Tibial nerve (tissue), 4 donors: ENCODE measurements at regions not wholly inside any gene's neighbourhood (a gene's known extent, or its start where the extent isn't known, plus 50 kb on each side); places are given as distances from the start of the nearest gene placed in this dataset.

Experiments used
- DNase-seq, 2 donors: peaks; one replicate each; pipeline ENCODE4 v3.0.0-alpha.2; 2019; ENCODE audit warnings: low spot score in 2 of 2
- H3K27ac ChIP-seq, 4 donors: fragments of 200-600 bp; sonication (generic) in 3 of 4; one replicate each; pipeline ENCODE4 v1.5.1; 2017 to 2019; ENCODE audit warnings: mild to moderate bottlenecking in 1 of 4
- H3K27me3 ChIP-seq, 2 donors: fragments of 200-600 bp; sonication (generic) in 1 of 2; one replicate each; pipeline versions ENCODE4 v1.5.1 to v1.6.0; 2017 to 2019
- H3K36me3 ChIP-seq, 3 donors: fragments of 200-600 bp; sonication (generic); one replicate each; pipeline ENCODE4 v1.5.1; 2018 to 2019
- H3K4me1 ChIP-seq, 4 donors: fragments of 200-600 bp; sonication (generic) in 3 of 4; one replicate each; pipeline ENCODE4 v1.5.1; 2017 to 2019
- H3K4me3 ChIP-seq, 4 donors: fragments of 200-600 bp; sonication (generic) in 3 of 4; one replicate each; pipeline ENCODE4 v1.5.1; 2017 to 2019; ENCODE audit warnings: mild to moderate bottlenecking in 1 of 4, moderate library complexity in 1 of 4
- H3K9me3 ChIP-seq, 4 donors: fragments of 200-600 bp; sonication (generic) in 3 of 4; one replicate each; pipeline ENCODE4 v1.5.1; 2017 to 2019
- EP300 ChIP-seq, 2 donors: sonication (generic); formaldehyde crosslinking; IDR thresholded peaks; one replicate each; pipeline ENCODE4 v1.6.1; 2017; ENCODE audit warnings: antibody characterized with exemption in 2 of 2, mild to moderate bottlenecking in 1 of 2
- POLR2A ChIP-seq, 2 donors: fragments of 450-650 bp; IDR thresholded peaks; one replicate each; pipeline ENCODE4 v1.6.1; 2017; ENCODE audit warnings: antibody characterized with exemption in 2 of 2, mild to moderate bottlenecking in 2 of 2, moderate library complexity in 2 of 2
- whole genome bisulfite sequencing, 2 donors: methylation state at CpG; one replicate each; pipeline ENCODE4 v1.1.5; 2018; 5-methylcytosine and 5-hydroxymethylcytosine counted together
- TF ChIP-seq, protein P1 (sequence below), 5 experiments: fragments of 200-600 bp in 3 of 5; fragments of 450-650 bp in 2 of 5; sonication (generic) in 3 of 5; IDR thresholded peaks; one replicate each; pipeline ENCODE4 v1.5.1; 2016 to 2019; ENCODE audit warnings: antibody characterized with exemption in 5 of 5, mild to moderate bottlenecking in 3 of 5, moderate library complexity in 2 of 5

DNA sequence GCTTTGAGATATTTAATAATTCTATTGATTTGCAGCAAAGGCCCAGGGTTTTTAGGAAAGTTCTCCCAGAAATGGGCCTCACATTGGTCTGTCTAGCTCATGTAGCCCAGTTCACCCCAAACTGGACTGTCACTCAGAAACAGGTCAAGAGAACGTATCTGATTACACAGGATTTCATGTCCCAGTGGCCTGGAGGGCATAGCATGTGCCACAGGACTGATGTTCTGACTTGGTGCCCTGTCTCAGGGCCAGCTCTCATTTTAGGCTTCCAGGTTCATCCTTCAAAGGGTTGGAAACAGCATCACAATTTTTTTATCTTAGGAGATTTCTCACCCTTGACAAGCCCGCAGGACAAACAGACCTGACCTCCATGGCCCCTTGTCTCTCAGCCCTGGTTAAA lies 398.4 kb upstream of the AZI2 start:
- H3K4me3 ChIP-seq = no peak overlapping the region
- WGBS, 2 donors = 88% methylated on average over 2 of the region's 2 CpGs
- TF ChIP-seq POLR2A (IDR thresholded peaks at IDR 0.05) (no peak), EP300 (IDR thresholded peaks at IDR 0.05) (no peak)
- TF ChIP-seq, protein P1, sequence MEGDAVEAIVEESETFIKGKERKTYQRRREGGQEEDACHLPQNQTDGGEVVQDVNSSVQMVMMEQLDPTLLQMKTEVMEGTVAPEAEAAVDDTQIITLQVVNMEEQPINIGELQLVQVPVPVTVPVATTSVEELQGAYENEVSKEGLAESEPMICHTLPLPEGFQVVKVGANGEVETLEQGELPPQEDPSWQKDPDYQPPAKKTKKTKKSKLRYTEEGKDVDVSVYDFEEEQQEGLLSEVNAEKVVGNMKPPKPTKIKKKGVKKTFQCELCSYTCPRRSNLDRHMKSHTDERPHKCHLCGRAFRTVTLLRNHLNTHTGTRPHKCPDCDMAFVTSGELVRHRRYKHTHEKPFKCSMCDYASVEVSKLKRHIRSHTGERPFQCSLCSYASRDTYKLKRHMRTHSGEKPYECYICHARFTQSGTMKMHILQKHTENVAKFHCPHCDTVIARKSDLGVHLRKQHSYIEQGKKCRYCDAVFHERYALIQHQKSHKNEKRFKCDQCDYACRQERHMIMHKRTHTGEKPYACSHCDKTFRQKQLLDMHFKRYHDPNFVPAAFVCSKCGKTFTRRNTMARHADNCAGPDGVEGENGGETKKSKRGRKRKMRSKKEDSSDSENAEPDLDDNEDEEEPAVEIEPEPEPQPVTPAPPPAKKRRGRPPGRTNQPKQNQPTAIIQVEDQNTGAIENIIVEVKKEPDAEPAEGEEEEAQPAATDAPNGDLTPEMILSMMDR (IDR thresholded peaks at IDR 0.05) = no peak
- no peak overlapping the region for H3K27ac ChIP-seq
- H3K36me3 ChIP-seq = no peaks in the 10 kb centered on the region
- H3K27me3 ChIP-seq = no peaks in the 10 kb centered on the region
- H3K9me3 ChIP-seq = peaks cover 0 to 22% (median 5%) of the 10 kb centered on the region in 4 donors
- H3K4me1 ChIP-seq = no peaks in the 10 kb centered on the region
- DNase-seq = no peak

DNA sequence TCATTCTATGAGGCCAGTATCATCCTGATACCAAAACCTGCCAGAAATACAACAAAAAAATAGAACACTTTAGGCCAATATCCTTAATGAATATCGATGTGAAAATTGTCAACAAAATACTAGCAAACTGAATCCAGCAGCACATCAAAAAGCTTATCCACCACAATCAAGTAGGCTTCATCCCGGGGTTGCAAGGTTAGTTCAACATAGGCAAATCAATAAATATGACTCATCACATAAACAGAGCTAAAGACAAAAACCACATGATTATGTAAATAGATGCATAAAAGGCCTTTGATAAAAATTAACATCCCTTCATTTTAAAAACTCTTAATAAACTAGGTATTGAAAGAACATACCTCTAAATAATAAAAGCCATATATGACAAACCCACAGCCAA lies 403.2 kb upstream of the AZI2 start:
- WGBS, 2 donors = 94 to 98% methylated on average over 2 of the region's 2 CpGs
- Histone ChIP-seq H3K27ac (no peak overlapping the region), H3K4me1 (no peaks in the 10 kb centered on the region), H3K4me3 (no peak overlapping the region), H3K27me3 (no peaks in the 10 kb centered on the region), H3K9me3 (peaks cover 0 to 22% (median 5%) of the 10 kb centered on the region in 4 donors), H3K36me3 (no peaks in the 10 kb centered on the region)
- no peak for DNase-seq
- no peak for TF ChIP-seq EP300 (IDR thresholded peaks at IDR 0.05)
- TF ChIP-seq POLR2A (IDR thresholded peaks at IDR 0.05) = no peak

DNA sequence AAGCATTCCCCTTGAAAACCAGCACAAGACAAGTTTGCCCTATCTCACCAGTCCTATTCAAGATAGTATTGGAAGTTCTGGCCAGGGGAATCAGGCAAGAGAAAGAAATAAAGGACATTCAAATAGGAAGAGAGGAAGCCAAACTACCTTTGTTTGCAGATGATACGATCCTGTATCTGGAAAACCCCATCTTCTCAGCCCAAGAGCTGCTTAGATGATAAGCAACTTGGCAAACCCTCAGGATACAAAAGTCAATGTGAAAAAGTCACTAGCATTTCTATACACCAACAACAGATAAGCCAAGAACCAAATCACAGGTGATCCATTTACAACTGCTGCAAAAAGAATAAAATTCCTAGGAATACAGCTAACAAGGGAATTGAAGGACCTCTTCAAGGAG lies 403.7 kb upstream of the AZI2 start:
- TF ChIP-seq, protein P1 (IDR thresholded peaks at IDR 0.05) = no peak
- TF ChIP-seq POLR2A (IDR thresholded peaks at IDR 0.05) = no peak
- no peak for TF ChIP-seq EP300 (IDR thresholded peaks at IDR 0.05)
- H3K36me3 ChIP-seq = no peaks in the 10 kb centered on the region
- no peaks in the 10 kb centered on the region for H3K27me3 ChIP-seq
- peaks cover 0 to 22% (median 5%) of the 10 kb centered on the region in 4 donors for H3K9me3 ChIP-seq
- no peak for DNase-seq
- no peaks in the 10 kb centered on the region for H3K4me1 ChIP-seq
- no peak overlapping the region for H3K27ac ChIP-seq
- H3K4me3 ChIP-seq = no peak overlapping the region
- 88 to 95% methylated on average over 1 of the region's 1 CpG for WGBS, 2 donors

DNA sequence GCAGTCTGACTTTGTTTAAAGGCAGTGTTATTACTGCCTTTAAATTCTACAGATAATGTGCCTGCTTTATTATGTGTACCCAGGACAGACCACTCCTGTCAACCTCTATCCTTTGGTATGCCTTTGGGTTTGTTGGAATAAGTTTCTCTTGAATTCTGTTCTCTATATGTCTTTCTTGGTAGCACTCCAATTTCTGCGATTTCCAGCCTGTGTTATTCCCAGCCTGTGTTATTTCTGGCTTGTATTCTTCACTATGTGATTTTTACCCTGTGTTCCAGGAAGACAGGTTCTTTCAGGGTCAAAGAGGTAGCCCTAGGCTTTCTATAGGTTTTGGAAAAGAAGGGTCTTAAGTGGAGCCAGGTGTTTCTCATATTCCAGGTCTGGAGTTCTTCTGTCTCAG lies 407.4 kb upstream of the AZI2 start:
- Histone ChIP-seq H3K4me3 (no peak overlapping the region), H3K36me3 (no peaks in the 10 kb centered on the region), H3K27me3 (no peaks in the 10 kb centered on the region), H3K9me3 (peaks cover 0 to 7% (median 1%) of the 10 kb centered on the region in 4 donors), H3K4me1 (no peaks in the 10 kb centered on the region), H3K27ac (no peak overlapping the region)
- DNase-seq = no peak
- TF ChIP-seq, protein P1 (IDR thresholded peaks at IDR 0.05) = no peak
- 48 to 76% methylated on average over 1 of the region's 1 CpG for WGBS, 2 donors

DNA sequence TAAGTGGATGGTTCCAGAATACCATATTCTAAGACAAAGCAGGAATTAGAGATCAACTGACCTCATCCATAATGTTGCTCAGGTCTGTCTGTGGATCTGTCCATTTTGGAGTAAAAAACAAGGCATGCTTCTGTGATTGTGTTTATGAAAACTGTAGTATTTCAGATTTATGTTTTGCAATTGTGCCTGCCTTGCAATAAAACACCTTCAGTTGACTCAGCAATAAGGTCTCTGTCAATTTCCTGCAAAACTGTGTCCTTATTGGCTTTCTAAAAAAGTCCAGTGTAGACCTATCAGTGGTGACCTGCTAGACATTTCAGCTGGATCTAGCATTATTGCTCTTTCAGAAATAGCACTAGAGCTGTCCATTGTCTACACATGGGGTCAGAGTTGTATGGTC lies 409.5 kb upstream of the AZI2 start:
- no peaks in the 10 kb centered on the region for H3K4me1 ChIP-seq

More for the DNA sequence above, 409.5 kb upstream of the AZI2 start:
- no peaks in the 10 kb centered on the region for H3K36me3 ChIP-seq
- no peak overlapping the region for H3K4me3 ChIP-seq
- no peaks in the 10 kb centered on the region for H3K27me3 ChIP-seq
- H3K27ac ChIP-seq = no peak overlapping the region
- H3K9me3 ChIP-seq = no peaks in the 10 kb centered on the region
- TF ChIP-seq POLR2A (IDR thresholded peaks at IDR 0.05) (no peak), EP300 (IDR thresholded peaks at IDR 0.05) (no peak)
- TF ChIP-seq, protein P1 (IDR thresholded peaks at IDR 0.05) = no peak
- DNase-seq = no peak
